ENCODE measurements at regions not wholly inside any gene's neighbourhood (a gene's known extent, or its start where the extent isn't known, plus 50 kb on each side); places are given as distances from the start of the nearest gene placed in this dataset.
A peak's percentile ranks its signal among the peaks of the same experiment; 100 is the strongest.

- ATAC-seq: peak; percentile 9
Measured at GRCh38 chr11:10930224-10930971, 72.5 kb upstream of the ZBED5 start.

GRCh38 chr11:10927538-10927937, 69.7 kb upstream of the ZBED5 start:
- TF ChIP-seq SNAI2 (CRISPR knock-in tag; IDR thresholded peaks at IDR 0.05) (no peak), CSDC2 (CRISPR knock-in tag; IDR thresholded peaks at IDR 0.05) (0 out of 2 replicates have a peak, but pooled peaks have one; percentile 12), ZFP3 (CRISPR knock-in tag; IDR thresholded peaks at IDR 0.05) (0 out of 2 replicates have a peak, but pooled peaks have one; percentile 12), PATZ1 (CRISPR knock-in tag; IDR thresholded peaks at IDR 0.05; ENCODE audit: borderline replicate concordance) (no peak), ZFP30 (CRISPR knock-in tag; IDR thresholded peaks at IDR 0.05) (no peak)
- ATAC-seq: no peak

More at GRCh38 chr11:10930224-10930971, 72.5 kb upstream of the ZBED5 start:
- no peak; the same call in 1 of the 2 replicates for TF ChIP-seq POU6F1 (CRISPR knock-in tag; IDR thresholded peaks at IDR 0.05; ENCODE audit: borderline replicate concordance, low read depth)
- TF ChIP-seq CSRNP3 (CRISPR knock-in tag; IDR thresholded peaks at IDR 0.05): no peak
- peak; percentile 68 for TF ChIP-seq CSDC2 (CRISPR knock-in tag; IDR thresholded peaks at IDR 0.05)
- no peak for TF ChIP-seq ZC3H10 (CRISPR knock-in tag; IDR thresholded peaks at IDR 0.05)
- TF ChIP-seq TSHZ2 (CRISPR knock-in tag; IDR thresholded peaks at IDR 0.05): 0 out of 2 replicates have a peak, but pooled peaks have one; percentile 18
- TF ChIP-seq ARNTL (CRISPR knock-in tag; IDR thresholded peaks at IDR 0.05; ENCODE audit: borderline replicate concordance, low read depth): no peak
- TF ChIP-seq ZFP3 (CRISPR knock-in tag; IDR thresholded peaks at IDR 0.05): peak; percentile 98

- no peak for ATAC-seq
- TF ChIP-seq ZNF8 (CRISPR knock-in tag; IDR thresholded peaks at IDR 0.05): no peak
- TF ChIP-seq SNAI2 (CRISPR knock-in tag; IDR thresholded peaks at IDR 0.05): no peak
- TF ChIP-seq GLIS3 (CRISPR knock-in tag; IDR thresholded peaks at IDR 0.05): peak; percentile 70; the same call in 1 of the 2 replicates
- TF ChIP-seq RARB (CRISPR knock-in tag; IDR thresholded peaks at IDR 0.05): no peak
- no peak for TF ChIP-seq BACH2 (CRISPR knock-in tag; IDR thresholded peaks at IDR 0.05; ENCODE audit: borderline replicate concordance)
- TF ChIP-seq TCF4 (CRISPR knock-in tag; IDR thresholded peaks at IDR 0.05; ENCODE audit: borderline replicate concordance): no peak
- TF ChIP-seq ZNF70 (CRISPR knock-in tag; IDR thresholded peaks at IDR 0.05): no peak
- peak; percentile 61; the same call in 1 of the 2 replicates for TF ChIP-seq CSDC2 (CRISPR knock-in tag; IDR thresholded peaks at IDR 0.05)
- peak; percentile 32; the same call in 1 of the 2 replicates for TF ChIP-seq CREB5 (CRISPR knock-in tag; IDR thresholded peaks at IDR 0.05; ENCODE audit: low read depth)
- no peak for TF ChIP-seq ZFP30 (CRISPR knock-in tag; IDR thresholded peaks at IDR 0.05)
- no peak for TF ChIP-seq PPARA (CRISPR knock-in tag; IDR thresholded peaks at IDR 0.05; ENCODE audit: borderline replicate concordance)
- TF ChIP-seq ZC3H10 (CRISPR knock-in tag; IDR thresholded peaks at IDR 0.05): no peak
- 0 out of 2 replicates have a peak, but pooled peaks have one; percentile 22 for TF ChIP-seq ZFP3 (CRISPR knock-in tag; IDR thresholded peaks at IDR 0.05)
- no peak for TF ChIP-seq ZNF565 (CRISPR knock-in tag; conservative IDR thresholded peaks at IDR 0.05; ENCODE audit: low read depth)
- 0 out of 2 replicates have a peak, but pooled peaks have one; percentile 41 for TF ChIP-seq PATZ1 (CRISPR knock-in tag; IDR thresholded peaks at IDR 0.05; ENCODE audit: borderline replicate concordance)
- peak; percentile 87 for TF ChIP-seq ISL1 (CRISPR knock-in tag; IDR thresholded peaks at IDR 0.05)
- TF ChIP-seq ARNTL (CRISPR knock-in tag; IDR thresholded peaks at IDR 0.05; ENCODE audit: borderline replicate concordance, low read depth): no peak
- TF ChIP-seq TOX (CRISPR knock-in tag; IDR thresholded peaks at IDR 0.05; ENCODE audit: borderline replicate concordance): no peak
- TF ChIP-seq POU6F1 (CRISPR knock-in tag; IDR thresholded peaks at IDR 0.05; ENCODE audit: borderline replicate concordance, low read depth): no peak
Measured at GRCh38 chr11:10926801-10927211, 69.0 kb upstream of the ZBED5 start.

Measured in SK-N-SH treated with all-trans-retinoic acid at 6 μM for 48 hours (cell line).